ENCODE measurements at regions not wholly inside any gene's neighbourhood (a gene's known extent, or its start where the extent isn't known, plus 50 kb on each side); places are given as distances from the start of the nearest gene placed in this dataset.

DNA sequence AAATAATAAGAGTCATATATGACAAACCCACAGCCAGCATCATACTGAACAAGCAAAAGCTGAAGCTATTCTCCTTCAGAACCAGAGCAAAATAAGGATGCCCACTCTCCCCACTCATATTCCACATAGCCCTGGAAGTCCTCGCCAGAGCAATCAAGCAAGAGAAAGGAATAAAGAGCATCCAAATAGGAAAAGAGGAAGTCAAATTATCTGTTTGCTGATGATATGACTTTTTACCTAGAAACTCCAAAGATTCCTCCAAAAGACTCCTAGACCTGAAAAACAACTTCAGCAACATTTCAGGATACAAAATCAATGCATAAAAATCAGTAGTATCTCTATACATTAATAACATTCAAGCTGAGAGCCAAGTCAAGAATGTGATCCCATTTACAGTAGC is 217.5 kb downstream of the ABCC12 start:
- TF ChIP-seq, protein P1, sequence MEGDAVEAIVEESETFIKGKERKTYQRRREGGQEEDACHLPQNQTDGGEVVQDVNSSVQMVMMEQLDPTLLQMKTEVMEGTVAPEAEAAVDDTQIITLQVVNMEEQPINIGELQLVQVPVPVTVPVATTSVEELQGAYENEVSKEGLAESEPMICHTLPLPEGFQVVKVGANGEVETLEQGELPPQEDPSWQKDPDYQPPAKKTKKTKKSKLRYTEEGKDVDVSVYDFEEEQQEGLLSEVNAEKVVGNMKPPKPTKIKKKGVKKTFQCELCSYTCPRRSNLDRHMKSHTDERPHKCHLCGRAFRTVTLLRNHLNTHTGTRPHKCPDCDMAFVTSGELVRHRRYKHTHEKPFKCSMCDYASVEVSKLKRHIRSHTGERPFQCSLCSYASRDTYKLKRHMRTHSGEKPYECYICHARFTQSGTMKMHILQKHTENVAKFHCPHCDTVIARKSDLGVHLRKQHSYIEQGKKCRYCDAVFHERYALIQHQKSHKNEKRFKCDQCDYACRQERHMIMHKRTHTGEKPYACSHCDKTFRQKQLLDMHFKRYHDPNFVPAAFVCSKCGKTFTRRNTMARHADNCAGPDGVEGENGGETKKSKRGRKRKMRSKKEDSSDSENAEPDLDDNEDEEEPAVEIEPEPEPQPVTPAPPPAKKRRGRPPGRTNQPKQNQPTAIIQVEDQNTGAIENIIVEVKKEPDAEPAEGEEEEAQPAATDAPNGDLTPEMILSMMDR (IDR thresholded peaks at IDR 0.05) = no peak
- no peak for TF ChIP-seq POLR2AphosphoS5 (IDR thresholded peaks at IDR 0.05)

Measured in esophagus muscularis mucosa (tissue), 3 donors.